Hepatocyte (in vitro differentiated cells): ENCODE measurements at regions not wholly inside any gene's neighbourhood (a gene's known extent, or its start where the extent isn't known, plus 50 kb on each side); places are given as distances from the start of the nearest gene placed in this dataset.

ENCODE experiments used
- DNase-seq: peaks from one replicate; pipeline ENCODE4 v3.0.0-alpha.2; 2016; ENCODE audit warnings: low spot score
- H2AFZ ChIP-seq: fragments of 200-600 bp; sonication (generic); 2 replicates; pipeline ENCODE4 v1.6.0; 2016; ENCODE audit warnings: antibody characterized with exemption, mild to moderate bottlenecking
- H3K27ac ChIP-seq: fragments of 200-600 bp; sonication (generic); 2 replicates; pipeline ENCODE4 v1.5.1; 2016; ENCODE audit warnings: mild to moderate bottlenecking
- H3K27me3 ChIP-seq: fragments of 200-600 bp; sonication (generic); 2 replicates; pipeline ENCODE4 v1.6.1; 2016
- H3K36me3 ChIP-seq: fragments of 200-600 bp; sonication (generic); replicated peaks from 2 replicates; pipeline ENCODE4 v1.5.1; 2016; ENCODE audit warnings: low read depth; ENCODE audit not compliant: insufficient read depth
- H3K4me1 ChIP-seq: fragments of 200-600 bp; sonication (generic); 2 replicates; pipeline ENCODE4 v1.5.1; 2016; ENCODE audit warnings: mild to moderate bottlenecking, moderate library complexity; ENCODE audit not compliant: insufficient read depth
- H3K4me2 ChIP-seq: fragments of 200-600 bp; sonication (generic); 2 replicates; pipeline ENCODE4 v1.6.0; 2016
- H3K4me3 ChIP-seq: fragments of 200-600 bp; sonication (generic); 2 replicates; pipeline ENCODE4 v1.5.1; 2016; ENCODE audit warnings: mild to moderate bottlenecking
- H3K79me2 ChIP-seq: fragments of 200-600 bp; sonication (generic); 2 replicates; pipeline ENCODE4 v1.6.0; 2017; ENCODE audit warnings: mild to moderate bottlenecking
- H3K9me2 ChIP-seq: fragments of 200-600 bp; sonication (generic); replicated peaks from 2 replicates; pipeline ENCODE4 v1.6.0; 2017; ENCODE audit warnings: mild to moderate bottlenecking; ENCODE audit not compliant: insufficient read depth
- H3K9me3 ChIP-seq: fragments of 200-600 bp; sonication (generic); 2 replicates; pipeline ENCODE4 v1.5.1; 2016; ENCODE audit warnings: low read depth, mild to moderate bottlenecking
- H4K20me1 ChIP-seq: fragments of 200-600 bp; sonication (generic); 2 replicates; pipeline ENCODE4 v1.6.0; 2016; ENCODE audit warnings: mild to moderate bottlenecking; ENCODE audit not compliant: insufficient read depth, poor library complexity, severe bottlenecking
- CTCF ChIP-seq: fragments of 200-600 bp; sonication (generic); IDR thresholded peaks from 2 replicates; pipeline ENCODE4 v1.5.1; 2016; ENCODE audit warnings: antibody characterized with exemption, mild to moderate bottlenecking; ENCODE audit not compliant: poor library complexity
- EZH2 ChIP-seq: fragments of 200-600 bp; sonication (generic); IDR thresholded peaks from 2 replicates; pipeline ENCODE4 v1.6.1; 2016; ENCODE audit warnings: antibody characterized with exemption, mild to moderate bottlenecking, borderline replicate concordance
- EZH2phosphoT487 ChIP-seq: fragments of 200-600 bp; sonication (generic); IDR thresholded peaks from one replicate; pipeline ENCODE4 v1.6.1; 2018; ENCODE audit warnings: antibody characterized with exemption, mild to moderate bottlenecking, low read depth, moderate library complexity; ENCODE audit not compliant: unreplicated experiment, severe bottlenecking
- WGBS: methylation state at CpG from one replicate; pipeline ENCODE4 v1.1.6; 2016; ENCODE audit warnings: low lambda C conversion rate; ENCODE audit errors: missing lambda C conversion rate; 5-methylcytosine and 5-hydroxymethylcytosine counted together

GRCh38 chr1:234881893-234882771, 246.5 kb downstream of the TOMM20 start:
- Histone ChIP-seq H3K27me3 (no peaks in the 10 kb centered on the region), H3K4me2 (no peak overlapping the region), H3K27ac (no peak overlapping the region), H3K4me3 (no peak overlapping the region), H3K36me3 (no peaks in the 10 kb centered on the region), H2AFZ (no peak overlapping the region), H3K4me1 (peaks cover 14% of the 10 kb centered on the region), H4K20me1 (no peaks in the 10 kb centered on the region), H3K79me2 (no peaks in the 10 kb centered on the region), H3K9me2 (no peaks in the 10 kb centered on the region), H3K9me3 (no peaks in the 10 kb centered on the region)
- TF ChIP-seq CTCF, result no peak
- no peak for TF ChIP-seq EZH2phosphoT487
- no peak for TF ChIP-seq EZH2
- DNase-seq, result no peak
- WGBS, result 64% methylated on average over 11 of the region's 11 CpGs

GRCh38 chr1:234879147-234880080, 249.2 kb downstream of the TOMM20 start:
- TF ChIP-seq EZH2phosphoT487 (no peak), CTCF (no peak), EZH2 (no peak)
- no peaks in the 10 kb centered on the region for H3K9me3 ChIP-seq
- peak overlapping the region; percentile 59 for H3K27ac ChIP-seq
- no peaks in the 10 kb centered on the region for H3K36me3 ChIP-seq
- no peaks in the 10 kb centered on the region for H4K20me1 ChIP-seq
- H3K27me3 ChIP-seq, result no peaks in the 10 kb centered on the region
- no peak overlapping the region for H2AFZ ChIP-seq
- WGBS, result 90% methylated on average over 9 of the region's 9 CpGs
- H3K9me2 ChIP-seq, result no peaks in the 10 kb centered on the region
- peaks cover 11% of the 10 kb centered on the region for H3K4me1 ChIP-seq
- DNase-seq, result no peak
- H3K79me2 ChIP-seq, result no peaks in the 10 kb centered on the region
- H3K4me3 ChIP-seq, result no peak overlapping the region
- H3K4me2 ChIP-seq, result no peak overlapping the region

GRCh38 chr1:234878288-234878687, 250.3 kb downstream of the TOMM20 start:
- DNase-seq, result no peak
- Histone ChIP-seq H3K27me3 (no peaks in the 10 kb centered on the region), H3K27ac (no peak overlapping the region), H3K4me1 (peaks cover 11% of the 10 kb centered on the region), H3K9me2 (no peaks in the 10 kb centered on the region), H3K9me3 (no peaks in the 10 kb centered on the region), H2AFZ (no peak overlapping the region), H3K4me2 (no peak overlapping the region), H3K36me3 (no peaks in the 10 kb centered on the region), H3K4me3 (no peak overlapping the region), H4K20me1 (no peaks in the 10 kb centered on the region), H3K79me2 (no peaks in the 10 kb centered on the region)
- TF ChIP-seq CTCF (no peak), EZH2 (no peak), EZH2phosphoT487 (no peak)
- WGBS, result 91% methylated on average over 12 of the region's 12 CpGs
